OCI-LY7 (cell line): ENCODE measurements at regions not wholly inside any gene's neighbourhood (a gene's known extent, or its start where the extent isn't known, plus 50 kb on each side); places are given as distances from the start of the nearest gene placed in this dataset.

ENCODE experiments used
- BruUV-seq: library from RNA; stranded (reverse); fragments of 400-500 nt; replicated peaks from 2 replicates; lab custom pipeline; 2021; lab: Mats Ljungman, UMichigan
- CTCF ChIA-PET: fragments of 300-600 bp; sonication (Branson Sonifier 250); formaldehyde crosslinking; loops from one replicate; lab custom pipeline; 2022; ENCODE audit warnings: antibody characterized with exemption; ENCODE audit not compliant: unreplicated experiment; lab: Charles Lee
- POLR2A ChIA-PET: fragments of 300-600 bp; sonication (Branson Sonifier 250); formaldehyde crosslinking; loops from one replicate; lab custom pipeline; 2022; ENCODE audit warnings: antibody characterized with exemption; lab: Charles Lee
- DNase-seq: peaks from one replicate; pipeline ENCODE4 v3.0.0-alpha.2; 2015; ENCODE audit warnings: low spot score
- H2AFZ ChIP-seq: fragments of 200-600 bp; sonication (generic), shearing (Covaris generic); 2 replicates; pipeline ENCODE4 v1.6.1; 2014; ENCODE audit warnings: mild to moderate bottlenecking, antibody characterized with exemption, low read length, moderate library complexity
- H3K27ac ChIP-seq: fragments of 200-600 bp; sonication (generic); 2 replicates; pipeline ENCODE4 v1.5.1; 2014; ENCODE audit warnings: mixed run types, low read depth, mild to moderate bottlenecking, moderate library complexity, low read length, inconsistent platforms; ENCODE audit not compliant: poor library complexity, severe bottlenecking
- H3K36me3 ChIP-seq: fragments of 200-600 bp; sonication (generic); 2 replicates; pipeline ENCODE4 v1.6.1; 2014; ENCODE audit warnings: mild to moderate bottlenecking, antibody characterized with exemption, low read length, moderate library complexity, mixed read lengths; ENCODE audit not compliant: insufficient read depth
- H3K4me1 ChIP-seq: fragments of 200-600 bp; sonication (generic); 2 replicates; pipeline ENCODE4 v1.5.1; 2014; ENCODE audit warnings: mild to moderate bottlenecking, low read length; ENCODE audit not compliant: insufficient read depth, poor library complexity, severe bottlenecking
- H3K4me2 ChIP-seq: fragments of 200-600 bp; sonication (generic); 2 replicates; pipeline ENCODE4 v1.6.1; 2014; ENCODE audit warnings: mild to moderate bottlenecking, low read length
- H3K4me3 ChIP-seq: fragments of 200-600 bp; sonication (generic); 2 replicates; pipeline ENCODE4 v1.5.1; 2014; ENCODE audit warnings: mild to moderate bottlenecking, low read depth, low read length; ENCODE audit not compliant: poor library complexity, severe bottlenecking
- H3K79me2 ChIP-seq: fragments of 200-600 bp; sonication (generic); 2 replicates; pipeline ENCODE4 v1.6.1; 2016; ENCODE audit warnings: low read depth, mild to moderate bottlenecking, low read length, moderate library complexity, mixed read lengths; ENCODE audit not compliant: insufficient read depth
- H3K9me2 ChIP-seq: fragments of 200-600 bp; sonication (generic); 2 replicates; pipeline ENCODE4 v1.6.1; 2016; ENCODE audit warnings: mild to moderate bottlenecking, low read length, mixed read lengths; ENCODE audit not compliant: insufficient read depth
- H3K9me3 ChIP-seq: fragments of 200-600 bp; sonication (generic); 2 replicates; pipeline ENCODE4 v1.6.1; 2014; ENCODE audit warnings: mild to moderate bottlenecking, mixed run types, low read length, mixed read lengths
- H4K20me1 ChIP-seq: fragments of 200-600 bp; sonication (generic); 2 replicates; pipeline ENCODE4 v1.6.1; 2014; ENCODE audit warnings: mild to moderate bottlenecking, antibody characterized with exemption, low read length, moderate library complexity, mixed read lengths; ENCODE audit not compliant: insufficient read depth
- CTCF ChIP-seq: fragments of 200-600 bp; sonication (generic); conservative IDR thresholded peaks from 2 replicates; pipeline ENCODE4 v1.5.1; 2014; ENCODE audit warnings: mild to moderate bottlenecking, antibody characterized with exemption, low read length, moderate library complexity, mixed read lengths
- EZH2phosphoT487 ChIP-seq: fragments of 200-600 bp; sonication (generic); IDR thresholded peaks from 2 replicates; pipeline ENCODE4 v1.6.1; 2018; ENCODE audit warnings: low read depth, borderline replicate concordance, mild to moderate bottlenecking, mixed run types, antibody characterized with exemption, low read length, moderate library complexity, mixed read lengths
- intact Hi-C: fragments of 100-400 bp; cut with micrococcal nuclease; formaldehyde crosslinking; loops from one replicate; pipeline ENCODE4 v1.10.0; 2022; ENCODE audit not compliant: unreplicated experiment

GRCh38 chr10:29389493-29389892 lies 100.6 kb downstream of the LYZL1 start:
- no TSS peak for BruUV-seq
- intact Hi-C loops, result loop anchor here (5.0 kb wide), 1 partner anchor 108 kb away; no protein-coding TSS in a partner anchor
- TF ChIP-seq EZH2phosphoT487, result no peak
- TF ChIP-seq CTCF, result no peak
- DNase-seq, result no peak
- Histone ChIP-seq H3K9me3 (no peaks in the 10 kb centered on the region), H3K4me3 (no peak overlapping the region), H3K4me1 (no peaks in the 10 kb centered on the region), H4K20me1 (no peaks in the 10 kb centered on the region), H3K79me2 (no peaks in the 10 kb centered on the region), H3K9me2 (no peaks in the 10 kb centered on the region), H3K36me3 (no peaks in the 10 kb centered on the region), H3K27ac (no peak overlapping the region), H2AFZ (no peak overlapping the region), H3K4me2 (no peak overlapping the region)
- CTCF ChIA-PET, result no interaction called here
- POLR2A ChIA-PET, result no interaction called here

DNA sequence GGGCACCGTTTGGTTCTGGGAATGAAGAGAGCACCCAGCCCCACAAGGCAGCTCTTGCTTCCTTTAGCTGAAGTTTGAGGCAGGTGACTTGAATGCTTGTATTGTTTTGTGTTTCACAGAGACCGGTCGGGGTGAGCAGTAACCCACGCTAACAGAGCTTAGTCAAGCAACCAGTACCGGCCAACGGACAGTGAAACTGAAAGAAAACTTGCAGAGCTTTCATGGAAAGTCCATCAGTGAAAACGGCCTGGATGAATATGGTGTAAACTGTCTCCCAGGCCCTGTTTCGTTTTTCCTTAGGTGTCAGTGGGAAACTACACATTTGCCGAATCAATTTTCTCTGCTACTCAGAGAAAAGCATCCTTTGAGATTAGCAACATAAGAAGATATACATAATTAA lies 101.1 kb downstream of the LYZL1 start:
- Histone ChIP-seq H3K4me2 (no peak overlapping the region), H3K79me2 (no peaks in the 10 kb centered on the region), H4K20me1 (no peaks in the 10 kb centered on the region), H3K9me3 (no peaks in the 10 kb centered on the region), H2AFZ (no peak overlapping the region), H3K36me3 (no peaks in the 10 kb centered on the region), H3K27ac (no peak overlapping the region), H3K4me1 (no peaks in the 10 kb centered on the region), H3K9me2 (no peaks in the 10 kb centered on the region), H3K4me3 (no peak overlapping the region)
- ChIA-PET CTCF (no interaction called here), POLR2A (no interaction called here)
- intact Hi-C loops, result loop anchor here (5.0 kb wide), 1 partner anchor 107 kb away; no protein-coding TSS in a partner anchor
- DNase-seq, result no peak
- BruUV-seq, result no TSS peak
- TF ChIP-seq CTCF (no peak), EZH2phosphoT487 (no peak)

DNA sequence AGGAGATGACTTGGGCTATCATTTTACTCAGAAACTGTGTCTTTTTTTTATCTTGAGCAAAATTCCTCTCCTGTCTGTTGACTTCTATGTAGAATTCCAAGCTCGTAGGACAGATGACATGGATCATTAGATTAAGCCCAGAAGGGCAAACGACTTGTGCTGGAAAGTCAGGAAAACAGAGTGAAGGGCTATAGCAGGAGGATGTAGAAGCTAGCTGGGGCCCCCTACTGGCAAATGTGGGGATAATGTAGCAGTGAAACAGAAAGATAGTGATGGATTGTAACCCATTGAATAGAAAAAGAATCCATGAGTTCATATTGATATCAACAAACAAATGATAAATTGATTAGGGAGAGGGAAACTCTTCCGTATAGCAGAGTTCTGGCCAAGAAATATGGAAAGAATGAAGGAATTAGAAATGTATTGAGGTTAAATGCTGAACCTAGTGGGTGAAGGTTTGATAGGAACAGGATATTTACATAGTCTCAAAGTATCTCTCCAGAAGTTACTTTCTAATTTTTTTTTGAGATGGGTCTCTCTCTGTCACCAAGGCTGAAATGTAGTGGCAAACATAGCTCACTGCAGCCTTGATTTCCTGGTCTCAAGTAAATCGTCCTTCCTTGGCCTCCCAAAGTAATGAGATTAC lies 103.6 kb downstream of the LYZL1 start:
- Histone ChIP-seq H4K20me1 (no peaks in the 10 kb centered on the region), H3K27ac (no peak overlapping the region), H3K4me3 (no peak overlapping the region), H3K4me1 (no peaks in the 10 kb centered on the region), H3K4me2 (no peak overlapping the region), H2AFZ (no peak overlapping the region), H3K9me2 (no peaks in the 10 kb centered on the region), H3K79me2 (no peaks in the 10 kb centered on the region), H3K9me3 (no peaks in the 10 kb centered on the region), H3K36me3 (no peaks in the 10 kb centered on the region)
- TF ChIP-seq CTCF (peak; percentile 85), EZH2phosphoT487 (no peak)
- POLR2A ChIA-PET, result no interaction called here
- no TSS peak for BruUV-seq
- CTCF ChIA-PET, result no interaction called here
- DNase-seq, result peak; percentile 26
- intact Hi-C loops, result no loop called here
